Urinary bladder (tissue), 3 donors: ENCODE measurements at regions not wholly inside any gene's neighbourhood (a gene's known extent, or its start where the extent isn't known, plus 50 kb on each side); places are given as distances from the start of the nearest gene placed in this dataset.

ENCODE experiments used
- DNase-seq: peaks from one replicate; pipeline ENCODE4 v3.0.0-alpha.2; 2015; ENCODE audit errors: extremely low spot score
- H3K27ac ChIP-seq: one replicate; pipeline ENCODE4 v1.5.1; 2013; ENCODE audit warnings: low read depth, mild to moderate bottlenecking, moderate library complexity
- H3K36me3 ChIP-seq: one replicate; pipeline ENCODE4 v1.6.1; 2013; ENCODE audit warnings: mild to moderate bottlenecking, moderate library complexity; ENCODE audit not compliant: insufficient read depth
- H3K4me1 ChIP-seq: one replicate; pipeline ENCODE4 v1.6.1; 2013; ENCODE audit warnings: mild to moderate bottlenecking, moderate library complexity; ENCODE audit not compliant: insufficient read depth
- H3K4me3 ChIP-seq: one replicate; pipeline ENCODE4 v1.5.1; 2013; ENCODE audit warnings: low read depth, low read length
- WGBS: extraction: QIAGEN DNeasy Blood & Tissue Kit; methylation state at CpG from one replicate; pipeline ENCODE4 v1.1.7; 2013; 5-methylcytosine and 5-hydroxymethylcytosine counted together
- donor health status: healthy with polysubstance abuse.
- donor health status: healthy.

DNA sequence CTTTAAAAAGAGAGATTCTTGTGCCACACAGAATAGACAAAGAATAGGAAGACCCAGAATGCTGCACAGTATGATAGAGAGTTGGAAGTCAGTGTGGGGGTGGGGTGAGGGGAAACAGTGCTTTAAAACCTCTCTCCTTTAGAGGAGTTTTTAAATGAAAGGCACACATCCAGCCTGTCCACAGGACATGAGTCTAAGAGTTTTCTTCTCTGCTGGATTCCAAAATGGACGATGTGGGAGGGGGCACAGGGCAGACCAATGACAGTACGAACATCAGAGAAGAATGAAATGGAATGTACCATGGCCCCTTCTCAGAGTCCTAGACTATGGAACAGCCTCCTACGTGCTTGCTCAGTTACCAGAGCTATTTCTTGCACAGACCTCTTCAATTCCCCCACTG lies 458.2 kb upstream of the DAB1 start:
- DNase-seq = no peak
- Histone ChIP-seq H3K4me3 (no peak overlapping the region), H3K36me3 (no peaks in the 10 kb centered on the region), H3K4me1 (no peaks in the 10 kb centered on the region), H3K27ac (no peak overlapping the region)
- WGBS = 80% methylated on average over 3 of the region's 3 CpGs

DNA sequence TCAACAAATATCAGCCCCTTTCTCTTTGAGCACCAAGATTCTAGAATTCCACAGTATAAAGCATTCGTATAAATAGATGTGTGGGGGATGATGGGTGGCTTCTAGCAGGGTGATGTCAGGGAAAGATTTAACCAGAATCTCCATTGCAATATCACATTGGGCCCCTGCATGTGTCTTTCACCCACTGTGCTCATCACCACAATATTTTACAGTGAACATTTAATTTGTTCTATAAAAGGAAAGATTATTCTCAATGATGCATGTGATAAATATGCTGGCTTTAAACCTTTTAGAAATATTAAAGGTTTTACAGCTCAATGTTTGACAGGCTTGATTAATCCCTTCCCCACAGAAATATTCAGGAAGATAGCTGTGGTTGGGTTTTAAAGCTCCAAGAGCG lies 457.8 kb upstream of the DAB1 start:
- Histone ChIP-seq H3K27ac (no peak overlapping the region), H3K4me1 (no peaks in the 10 kb centered on the region), H3K4me3 (no peak overlapping the region), H3K36me3 (no peaks in the 10 kb centered on the region)
- 54% methylated on average over 2 of the region's 2 CpGs for WGBS
- no peak for DNase-seq

DNA sequence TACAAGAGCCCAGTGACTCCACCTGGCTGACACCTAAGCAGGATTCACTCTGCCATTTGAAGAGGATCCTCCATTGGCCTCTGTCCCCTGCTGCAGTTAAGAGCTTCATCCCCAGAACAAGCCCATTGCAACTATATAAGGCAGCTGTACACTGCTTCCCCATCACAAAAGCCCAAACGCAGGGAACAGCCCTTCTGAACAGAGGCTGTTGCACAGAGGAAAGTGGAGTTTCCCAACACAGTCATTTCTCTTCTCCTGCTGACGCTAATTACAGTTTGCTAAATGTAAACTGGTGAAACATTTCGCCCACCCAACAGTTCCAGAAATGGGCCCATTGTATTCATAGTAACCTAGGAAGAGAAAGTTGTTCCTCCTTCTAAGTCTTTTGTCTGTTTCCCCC lies 455.8 kb upstream of the DAB1 start:
- no peak for DNase-seq
- Histone ChIP-seq H3K4me3 (no peak overlapping the region), H3K36me3 (no peaks in the 10 kb centered on the region), H3K4me1 (no peaks in the 10 kb centered on the region), H3K27ac (no peak overlapping the region)
- 89% methylated on average over 3 of the region's 3 CpGs for WGBS

DNA sequence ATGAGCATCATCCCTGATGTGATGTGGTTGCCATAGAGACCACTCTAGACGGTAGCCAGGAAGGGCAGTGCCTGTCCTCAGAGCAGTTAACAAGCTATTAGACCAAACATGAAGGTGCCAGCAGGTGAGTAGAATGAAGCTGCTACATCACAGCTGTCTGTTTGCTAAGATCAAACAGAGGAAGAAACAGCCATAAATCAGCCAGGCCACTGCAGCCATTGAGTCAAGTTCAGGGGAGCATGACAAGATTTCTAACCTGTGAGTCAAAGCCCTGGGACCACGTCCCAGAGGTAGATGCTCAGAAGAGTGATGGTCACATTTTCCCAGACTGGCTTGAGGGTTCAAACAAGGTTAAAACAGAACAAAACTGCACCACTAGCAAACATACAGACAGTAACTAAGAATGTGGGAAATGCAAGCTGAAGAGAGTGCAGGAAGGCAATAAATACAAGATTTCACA lies 450.6 kb upstream of the DAB1 start:
- DNase-seq = no peak
- Histone ChIP-seq H3K36me3 (no peaks in the 10 kb centered on the region), H3K4me1 (no peaks in the 10 kb centered on the region), H3K4me3 (no peak overlapping the region), H3K27ac (no peak overlapping the region)
- 31% methylated on average over 2 of the region's 2 CpGs for WGBS

DNA sequence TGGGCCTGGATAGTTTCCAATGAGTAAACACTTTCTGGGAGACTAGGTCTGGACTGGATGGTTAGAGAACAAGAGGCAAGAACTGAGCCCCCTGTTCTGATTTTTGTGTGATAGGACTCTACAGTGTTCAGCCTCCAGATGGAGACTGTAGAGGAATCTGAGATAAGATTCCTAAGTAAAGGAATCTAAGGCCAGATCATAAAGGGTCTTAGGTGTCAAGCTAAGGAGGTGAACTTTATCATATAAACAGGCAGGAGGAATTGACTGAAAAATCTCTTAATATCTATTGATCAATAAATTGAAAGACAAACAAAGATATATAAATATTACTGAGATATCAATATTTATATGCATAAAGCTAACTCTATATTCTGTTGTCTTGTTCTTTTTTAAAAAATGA lies 449.1 kb upstream of the DAB1 start:
- no peak for DNase-seq
- Histone ChIP-seq H3K27ac (no peak overlapping the region), H3K4me3 (no peak overlapping the region), H3K4me1 (no peaks in the 10 kb centered on the region), H3K36me3 (no peaks in the 10 kb centered on the region)

DNA sequence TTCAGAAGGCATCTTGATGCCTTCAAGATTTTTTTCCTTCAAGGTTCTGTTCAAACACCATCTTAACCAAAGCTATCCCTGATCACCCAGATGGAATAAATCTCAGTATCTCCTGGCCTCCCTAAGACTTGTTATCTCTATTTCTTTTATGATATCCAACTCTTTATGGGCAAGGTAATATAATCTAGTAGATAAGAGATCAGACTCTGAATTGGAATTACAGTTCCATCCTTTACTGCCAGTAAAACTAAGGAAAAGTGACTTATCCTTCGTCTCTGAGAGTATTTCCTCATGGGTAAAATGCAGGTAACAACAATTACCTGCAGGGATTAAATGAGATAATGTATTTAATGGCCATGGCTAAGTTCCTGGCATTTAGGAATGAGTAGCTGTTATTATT lies 445.0 kb upstream of the DAB1 start:
- Histone ChIP-seq H3K4me3 (no peak overlapping the region), H3K4me1 (no peaks in the 10 kb centered on the region), H3K36me3 (no peaks in the 10 kb centered on the region), H3K27ac (no peak overlapping the region)
- no peak for DNase-seq
- WGBS = 59% methylated on average over 1 of the region's 1 CpG

DNA sequence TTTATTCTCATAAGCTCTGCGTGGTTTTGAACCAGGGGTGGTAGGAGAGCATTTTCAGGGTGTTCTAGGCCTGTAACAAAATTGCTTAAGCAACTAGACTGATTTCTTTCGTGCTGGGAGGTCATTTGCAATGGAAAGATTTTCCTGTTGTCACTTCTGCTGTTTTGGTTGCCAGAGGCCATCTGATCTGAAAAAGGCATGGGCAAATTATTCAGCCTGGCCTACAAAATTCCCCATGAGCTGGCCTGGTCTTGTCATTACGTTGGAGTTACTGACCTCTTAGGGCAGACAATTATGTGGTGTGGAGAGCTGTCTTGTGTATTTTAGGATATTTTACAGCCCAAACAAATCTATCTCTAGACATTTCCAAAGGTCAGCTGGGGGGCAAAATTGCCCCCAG lies 444.4 kb upstream of the DAB1 start:
- H3K27ac ChIP-seq = no peak overlapping the region
- no peak overlapping the region for H3K4me3 ChIP-seq
- DNase-seq = no peak
- 80% methylated on average over 3 of the region's 3 CpGs for WGBS
- no peaks in the 10 kb centered on the region for H3K4me1 ChIP-seq
- no peaks in the 10 kb centered on the region for H3K36me3 ChIP-seq

DNA sequence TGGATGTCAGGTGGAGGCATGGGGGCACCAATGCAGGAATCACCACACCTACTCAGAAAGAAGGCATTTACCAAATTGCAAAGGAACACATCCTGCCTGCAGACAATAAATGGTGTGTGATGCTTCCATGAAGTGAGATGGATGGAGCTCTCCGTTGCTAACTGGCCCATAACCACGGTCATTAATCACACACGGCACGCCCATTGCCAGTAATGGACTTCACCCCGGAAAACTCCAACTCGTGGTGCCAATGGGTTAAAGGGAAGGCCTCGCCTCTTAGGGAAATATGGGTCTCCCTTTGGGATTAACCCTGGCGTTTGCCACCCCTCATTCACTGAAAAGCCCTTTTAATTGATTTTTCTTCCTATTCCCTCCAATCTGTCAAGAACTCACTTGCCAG lies 443.1 kb upstream of the DAB1 start:
- 85% methylated on average over 8 of the region's 8 CpGs for WGBS
- Histone ChIP-seq H3K4me1 (no peaks in the 10 kb centered on the region), H3K27ac (no peak overlapping the region), H3K4me3 (no peak overlapping the region), H3K36me3 (no peaks in the 10 kb centered on the region)
- DNase-seq = no peak

DNA sequence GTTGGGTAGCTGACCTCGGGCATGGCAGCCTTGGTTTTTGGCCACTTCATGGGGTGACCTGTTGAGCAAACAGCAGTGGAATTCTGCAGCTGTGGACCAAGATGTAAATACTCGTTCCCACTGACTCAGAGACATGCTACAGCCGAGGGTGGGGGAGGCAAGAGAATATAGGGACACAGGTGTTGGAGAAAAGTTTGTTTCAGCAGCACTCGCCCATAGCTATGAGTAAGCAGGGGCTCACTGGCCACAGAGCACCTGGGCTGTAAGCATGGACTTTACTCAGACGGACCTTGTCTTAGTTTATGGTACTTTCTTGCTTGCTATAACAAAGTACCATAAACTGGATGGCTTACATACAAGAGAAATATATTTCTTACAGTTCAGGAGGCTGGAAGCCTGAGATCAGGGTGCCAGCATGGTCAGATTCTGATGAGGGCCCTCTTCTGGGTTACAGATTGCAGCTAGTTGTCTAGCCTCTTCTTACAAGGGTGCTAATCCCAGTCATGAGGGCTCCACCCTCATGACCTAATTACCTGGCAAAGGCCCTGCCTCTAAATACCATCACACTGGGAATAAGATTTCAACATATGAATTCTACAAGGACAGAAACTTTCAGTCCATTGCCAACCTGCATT lies 437.2 kb upstream of the DAB1 start:
- 82% methylated on average over 5 of the region's 5 CpGs for WGBS
- Histone ChIP-seq H3K36me3 (no peaks in the 10 kb centered on the region), H3K4me3 (no peak overlapping the region), H3K4me1 (no peaks in the 10 kb centered on the region), H3K27ac (no peak overlapping the region)
- no peak for DNase-seq

DNA sequence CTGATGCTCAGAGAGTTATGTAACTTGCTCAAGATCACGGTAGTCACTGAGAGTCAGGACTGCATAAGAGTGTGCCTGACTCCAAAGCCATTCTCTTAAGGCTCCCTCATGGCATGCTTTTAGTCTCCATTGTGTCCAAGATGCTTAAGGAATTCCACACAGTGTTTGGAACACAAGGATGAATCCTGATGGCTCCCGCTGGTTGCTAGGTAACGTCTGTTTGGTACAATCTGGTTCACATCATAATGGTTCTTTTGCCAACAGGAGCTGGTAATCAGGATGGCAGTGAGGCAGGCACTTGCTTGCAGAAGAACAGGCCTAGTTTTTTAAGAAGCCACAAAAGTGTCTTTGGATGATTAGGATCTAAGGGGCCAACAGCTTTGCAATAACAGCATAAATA lies 436.5 kb upstream of the DAB1 start:
- Histone ChIP-seq H3K36me3 (no peaks in the 10 kb centered on the region), H3K27ac (no peak overlapping the region), H3K4me1 (no peaks in the 10 kb centered on the region), H3K4me3 (no peak overlapping the region)
- DNase-seq = no peak
- 81% methylated on average over 3 of the region's 3 CpGs for WGBS

DNA sequence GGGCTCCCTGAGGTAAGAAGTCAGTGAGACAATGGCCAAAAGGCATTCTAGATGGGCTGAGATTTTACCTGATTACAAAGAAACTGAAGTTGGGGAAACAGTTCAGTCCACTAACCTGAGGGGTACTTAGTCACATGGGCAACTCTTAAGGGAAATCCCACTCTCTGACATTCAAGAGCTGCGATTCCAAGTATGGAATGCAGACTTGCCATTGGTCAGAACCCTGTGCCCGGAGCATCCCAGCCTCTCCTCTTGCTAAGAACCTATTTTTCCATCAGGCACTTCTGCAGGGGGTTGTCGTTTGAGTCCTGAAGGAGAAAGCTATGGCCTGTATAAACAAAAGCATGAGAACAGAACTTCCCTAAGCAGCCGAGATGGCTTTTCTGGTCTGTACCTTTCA lies 434.9 kb upstream of the DAB1 start:
- 49% methylated on average over 4 of the region's 4 CpGs for WGBS
- no peak overlapping the region for H3K27ac ChIP-seq
- no peaks in the 10 kb centered on the region for H3K36me3 ChIP-seq
- no peak overlapping the region for H3K4me3 ChIP-seq
- no peaks in the 10 kb centered on the region for H3K4me1 ChIP-seq
- no peak for DNase-seq

DNA sequence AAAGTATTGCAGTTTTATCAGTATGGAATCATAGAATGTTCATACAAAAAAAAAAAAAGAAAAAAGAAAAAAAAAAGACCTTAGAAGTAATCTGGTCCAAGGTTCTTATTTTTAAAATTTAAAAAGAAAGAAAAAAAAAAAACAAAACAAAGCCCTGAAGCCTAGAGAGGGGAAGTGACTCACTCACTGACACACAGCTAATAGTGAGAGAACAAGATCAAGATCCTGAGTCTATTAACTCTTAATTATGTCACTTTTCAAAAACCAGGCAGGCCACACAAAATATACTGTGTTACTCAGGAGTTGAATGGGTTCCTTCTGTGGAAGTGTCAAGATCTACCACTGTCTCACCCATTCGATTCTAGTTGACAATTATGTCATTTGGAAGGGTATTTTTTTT lies 433.9 kb upstream of the DAB1 start:
- DNase-seq = no peak
- WGBS = 82% methylated on average over 1 of the region's 1 CpG
- Histone ChIP-seq H3K4me1 (no peaks in the 10 kb centered on the region), H3K27ac (no peak overlapping the region), H3K36me3 (no peaks in the 10 kb centered on the region), H3K4me3 (no peak overlapping the region)

DNA sequence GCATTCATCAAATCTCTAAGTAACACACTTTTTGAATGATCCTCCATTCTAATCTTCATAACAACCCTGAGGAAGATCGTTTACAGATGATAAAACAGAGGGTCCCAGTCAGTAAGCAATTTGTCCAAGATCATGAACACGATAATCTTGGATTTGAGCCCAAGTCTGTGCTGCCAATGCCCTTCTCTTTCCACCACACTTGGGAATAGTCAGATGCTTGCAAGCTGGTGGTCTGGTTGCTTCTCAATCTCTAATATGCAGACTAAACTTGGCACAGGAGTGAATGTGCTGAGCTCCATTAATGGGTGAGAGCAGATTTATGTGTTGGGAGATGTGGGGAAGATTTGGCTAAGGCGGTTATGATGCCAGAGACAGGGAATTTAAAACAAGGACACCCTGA lies 430.6 kb upstream of the DAB1 start:
- WGBS = 22% methylated on average over 3 of the region's 3 CpGs
- no peak overlapping the region for H3K27ac ChIP-seq
- no peak overlapping the region for H3K4me3 ChIP-seq
- H3K4me1 ChIP-seq = no peaks in the 10 kb centered on the region
- peak; percentile 31 for DNase-seq
- H3K36me3 ChIP-seq = no peaks in the 10 kb centered on the region

DNA sequence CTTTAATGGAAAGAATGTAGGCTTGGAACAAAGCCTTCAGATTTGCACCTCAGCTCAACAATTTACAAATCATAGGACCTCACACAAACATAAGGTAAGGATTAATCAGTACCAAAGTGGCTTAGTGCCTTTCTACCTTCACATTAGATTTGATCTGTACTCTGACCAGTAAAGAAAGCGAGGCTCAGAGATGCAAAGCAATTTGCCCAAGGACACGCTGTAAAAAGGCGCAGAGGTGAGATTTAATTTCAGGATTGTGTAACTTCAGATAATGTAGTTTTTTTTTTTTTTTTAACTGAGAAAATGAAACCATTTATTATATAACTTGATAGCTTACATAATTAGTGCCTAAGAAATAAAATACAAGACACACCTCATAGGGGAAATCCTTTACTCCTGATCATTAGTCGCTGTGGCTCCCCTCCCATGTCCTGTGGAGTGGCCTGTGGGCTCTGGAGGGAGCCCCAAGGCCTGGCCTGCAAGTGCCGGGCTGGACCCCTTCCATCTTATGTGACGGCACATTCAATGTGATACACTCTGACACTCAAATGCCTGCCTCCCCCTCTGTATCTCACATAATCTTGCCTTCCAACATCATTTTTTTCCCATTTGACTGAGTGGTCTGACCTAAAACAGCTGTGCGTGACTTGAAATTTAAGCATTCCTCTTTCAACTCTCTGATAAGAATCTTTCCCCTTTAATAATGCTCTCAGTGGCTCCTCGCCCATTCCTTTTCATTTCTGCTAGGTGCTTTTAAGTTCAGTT lies 426.5 kb upstream of the DAB1 start:
- 87% methylated on average over 8 of the region's 8 CpGs for WGBS
- no peak overlapping the region for H3K4me3 ChIP-seq
- no peaks in the 10 kb centered on the region for H3K4me1 ChIP-seq
- no peak for DNase-seq
- H3K27ac ChIP-seq = no peak overlapping the region
- no peaks in the 10 kb centered on the region for H3K36me3 ChIP-seq
